Stimulated activated CD8-positive, alpha-beta memory T cell treated with anti-CD3 and anti-CD28 coated beads, Interleukin-15, amount 100 ng/mL, for 4 hours (primary cell): ENCODE measurements at regions not wholly inside any gene's neighbourhood (a gene's known extent, or its start where the extent isn't known, plus 50 kb on each side); places are given as distances from the start of the nearest gene placed in this dataset.
"Not testable (repeated sequence)": the region's sequence is repeated elsewhere in the genome, so short reads cannot be mapped to it uniquely, and the experiment has no call there.

Experiments used
- DNase-seq, 2 donors: peaks; one replicate each; pipeline ENCODE4 v3.0.0-alpha.2; 2020; ENCODE audit warnings: low read depth in 2 of 2

GRCh38 chr12:9337656-9338055 lies 129.5 kb upstream of the PZP start:
- DNase-seq = no peak

- DNase-seq = not testable (repeated sequence)
Measured at GRCh38 chr12:9336375-9337011, 128.3 kb upstream of the PZP start.

- DNase-seq = no peak
Measured at GRCh38 chr12:9335867-9336266, 127.7 kb upstream of the PZP start.

GRCh38 chr12:9334964-9335363 lies 126.8 kb upstream of the PZP start:
- no peak for DNase-seq

GRCh38 chr12:9334041-9334692 lies 126.0 kb upstream of the PZP start:
- DNase-seq = no peak

GRCh38 chr12:9333161-9333560 lies 125.0 kb upstream of the PZP start:
- no peak for DNase-seq

GRCh38 chr12:9332564-9332963 lies 124.4 kb upstream of the PZP start:
- no peak for DNase-seq

GRCh38 chr12:9331218-9331626 lies 123.0 kb upstream of the PZP start:
- DNase-seq = peak; percentile 13 to 38

- DNase-seq = no peak
Measured at GRCh38 chr12:9329019-9329418, 120.8 kb upstream of the PZP start.

- no peak for DNase-seq
Measured at GRCh38 chr12:9328065-9328464, 119.9 kb upstream of the PZP start.

- DNase-seq = no peak
Measured at GRCh38 chr12:9327320-9327719, 119.1 kb upstream of the PZP start.

GRCh38 chr12:9326849-9327248 lies 118.7 kb upstream of the PZP start:
- not testable (repeated sequence) for DNase-seq

- DNase-seq = no peak
Measured at GRCh38 chr12:9326085-9326484, 117.9 kb upstream of the PZP start.

GRCh38 chr12:9325471-9325870 lies 117.3 kb upstream of the PZP start:
- no peak for DNase-seq

GRCh38 chr12:9324782-9325181 lies 116.6 kb upstream of the PZP start:
- no peak for DNase-seq

GRCh38 chr12:9323144-9323681 lies 115.0 kb upstream of the PZP start:
- no peak for DNase-seq

- DNase-seq = no peak
Measured at GRCh38 chr12:9319842-9320173, 111.6 kb upstream of the PZP start.

GRCh38 chr12:9319044-9319841 lies 111.0 kb upstream of the PZP start:
- no peak for DNase-seq

GRCh38 chr12:9313479-9313878 lies 105.3 kb upstream of the PZP start:
- DNase-seq = not testable (repeated sequence)

- DNase-seq = not testable (repeated sequence)
Measured at GRCh38 chr12:9312406-9313392, 104.5 kb upstream of the PZP start.

GRCh38 chr12:9311454-9311853 lies 103.3 kb upstream of the PZP start:
- DNase-seq = not testable (repeated sequence)
